NCI-H446 (cell line): ENCODE measurements at regions not wholly inside any gene's neighbourhood (a gene's known extent, or its start where the extent isn't known, plus 50 kb on each side); places are given as distances from the start of the nearest gene placed in this dataset.
"Not testable (repeated sequence)": the region's sequence is repeated elsewhere in the genome, so short reads cannot be mapped to it uniquely, and the experiment has no call there.

ENCODE experiments used
- DNase-seq, 2 experiments: peaks; one replicate each; lab custom pipeline; 2025; lab: John Stamatoyannopoulos, UW

- no peak for DNase-seq
Observed at GRCh38 chr6:95660544-95660943, 83.2 kb downstream of the MANEA start.

DNA sequence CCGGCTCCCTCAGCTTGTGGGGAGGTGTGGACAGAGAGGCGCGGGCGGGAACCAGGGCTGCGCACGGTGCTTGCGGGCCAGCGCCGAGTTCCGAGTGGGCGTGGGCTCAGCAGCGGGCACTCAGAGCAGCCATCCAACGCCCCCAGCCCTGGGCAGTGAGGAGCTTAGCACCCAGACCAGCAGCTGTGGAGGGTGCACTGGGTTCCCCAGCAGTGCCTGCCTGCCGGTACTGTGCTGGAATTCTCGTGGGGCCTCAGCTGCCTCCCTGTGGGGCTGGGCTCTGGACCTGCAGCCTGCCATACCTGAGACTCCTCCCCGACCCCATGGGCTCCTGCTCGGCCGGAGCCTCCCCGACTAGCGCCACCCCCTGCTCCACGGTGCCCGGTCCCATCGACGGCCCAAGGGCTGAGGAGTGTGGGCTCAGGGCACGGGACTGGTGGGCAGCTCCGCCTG lies 92.7 kb downstream of the MANEA start:
- DNase-seq = no peak

DNA sequence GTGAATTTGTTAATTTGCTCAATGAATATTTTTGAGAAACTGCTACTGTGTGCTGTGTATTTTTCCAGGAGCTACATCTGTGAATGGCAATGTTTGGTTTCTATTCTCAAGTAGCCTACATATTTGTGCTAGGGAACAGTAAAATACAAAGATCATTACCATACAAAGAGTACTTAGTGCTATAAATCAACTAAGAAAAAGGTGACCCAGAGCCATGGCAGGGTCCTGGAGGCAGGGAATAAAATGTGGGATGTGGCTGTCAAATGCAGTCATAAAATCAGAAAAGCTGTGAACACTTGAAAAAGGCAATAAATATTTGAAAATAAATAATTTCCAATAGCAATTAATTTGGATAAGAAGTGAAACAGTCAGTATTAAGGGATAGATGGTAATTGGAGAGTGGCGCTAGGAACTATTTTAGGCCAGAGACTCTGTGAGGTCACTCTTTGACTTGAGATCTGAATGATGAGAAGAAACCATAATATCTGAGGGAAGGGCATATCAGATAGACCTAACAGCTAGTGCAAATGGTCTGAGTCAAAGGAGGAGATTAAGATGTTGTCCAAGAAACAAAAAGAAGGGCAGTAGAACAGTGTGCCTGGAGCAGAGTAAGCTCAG lies 98.8 kb downstream of the MANEA start:
- DNase-seq = no peak

DNA sequence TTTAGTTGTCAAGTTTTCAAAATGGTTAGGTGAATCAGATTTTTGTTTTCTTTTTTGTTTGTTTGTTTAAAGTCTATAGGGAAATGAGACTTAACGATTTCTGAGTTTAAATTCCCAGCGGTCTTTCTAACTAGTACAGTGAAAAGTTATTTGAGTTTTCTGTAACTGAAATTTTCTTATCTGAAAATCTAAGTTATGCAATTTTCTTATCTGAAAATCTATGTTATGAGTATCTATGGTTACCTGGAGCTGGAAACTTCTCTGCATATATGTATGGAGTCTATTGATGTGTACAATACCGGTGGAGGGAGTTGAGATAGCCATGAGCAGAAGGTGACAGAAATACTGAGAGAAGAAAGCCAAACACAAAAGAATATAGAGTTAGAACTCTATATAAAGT lies 102.6 kb downstream of the MANEA start:
- DNase-seq = no peak

DNA sequence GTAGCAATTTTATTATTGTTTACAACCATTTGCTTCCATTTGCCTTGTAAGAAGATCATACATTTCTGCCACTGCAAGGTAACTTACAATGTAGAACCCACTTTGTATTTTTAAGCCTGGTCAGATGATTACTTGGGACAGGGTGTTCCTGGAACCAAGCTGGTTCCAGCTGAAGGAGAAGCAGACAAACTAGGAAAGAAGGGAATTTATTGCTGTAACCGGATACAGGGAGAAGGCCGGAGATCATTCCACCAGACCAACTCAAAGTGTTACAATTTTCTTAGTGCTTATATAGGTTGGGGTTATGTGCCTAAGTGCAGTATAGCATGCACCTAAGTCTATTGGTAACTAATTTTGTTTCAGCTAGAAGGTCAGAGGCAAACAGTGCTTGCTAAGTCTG lies 104.4 kb downstream of the MANEA start:
- no peak for DNase-seq

DNA sequence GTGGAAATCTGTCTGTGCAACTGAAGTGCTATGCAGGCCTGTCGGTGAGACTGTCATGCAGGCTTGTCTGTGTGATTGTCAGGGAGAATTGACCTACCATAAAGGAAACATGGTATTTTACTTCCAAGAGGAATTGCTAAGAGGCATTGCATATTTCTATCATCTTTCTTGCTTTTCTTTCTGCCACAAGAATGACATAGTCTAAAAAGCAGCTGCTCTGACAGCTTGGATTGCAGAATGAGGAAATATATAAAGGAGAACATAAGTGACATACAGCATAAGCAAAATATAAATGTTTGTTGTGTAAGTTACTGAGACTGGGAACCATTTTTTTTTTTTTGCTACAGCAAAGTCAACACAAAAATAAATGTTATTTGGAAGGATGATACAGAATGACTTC lies 105.1 kb downstream of the MANEA start:
- no peak for DNase-seq

DNA sequence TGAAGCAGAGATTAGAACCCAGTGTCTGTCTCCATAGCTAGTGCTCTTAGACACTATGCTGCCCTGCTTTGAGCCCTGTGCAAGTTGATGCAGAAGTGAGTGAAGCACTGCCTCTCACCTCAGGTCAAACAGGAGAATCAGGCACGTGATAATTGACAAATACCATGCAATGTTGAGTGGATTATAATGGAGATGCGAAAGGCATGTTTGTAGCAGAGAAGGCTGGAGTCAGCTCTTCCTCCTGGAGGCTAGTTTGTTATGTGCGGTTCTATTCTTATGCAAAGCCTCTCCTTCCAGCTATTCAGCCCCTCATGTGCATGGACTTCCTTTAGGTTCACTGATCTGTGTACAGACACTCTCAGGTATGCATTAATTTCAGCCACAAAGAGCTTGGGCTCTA lies 108.5 kb downstream of the MANEA start:
- no peak for DNase-seq

GRCh38 chr6:95686272-95686671 lies 108.9 kb downstream of the MANEA start:
- DNase-seq = no peak

GRCh38 chr6:95686895-95687294 lies 109.6 kb downstream of the MANEA start:
- peak; percentile 26 to 76 for DNase-seq

DNA sequence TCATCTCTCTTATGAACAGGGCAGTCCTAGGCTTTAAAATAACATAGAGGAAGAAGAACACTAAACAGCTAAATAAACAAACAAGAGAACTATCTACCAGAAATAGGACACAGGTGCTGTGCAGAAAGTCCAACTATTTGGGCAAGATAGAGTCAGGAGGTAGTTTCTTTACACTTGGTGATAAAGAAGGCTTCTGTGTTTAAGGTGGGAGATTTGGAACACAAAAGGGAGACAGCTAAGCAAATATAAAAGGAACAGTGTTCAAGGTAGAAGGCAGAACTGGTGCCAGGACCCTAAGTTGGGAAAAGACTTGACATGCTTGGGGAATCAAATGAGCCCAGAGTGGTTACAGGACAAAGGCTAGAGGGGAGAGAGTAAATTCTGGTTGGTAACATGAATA lies 110.5 kb downstream of the MANEA start:
- no peak for DNase-seq

DNA sequence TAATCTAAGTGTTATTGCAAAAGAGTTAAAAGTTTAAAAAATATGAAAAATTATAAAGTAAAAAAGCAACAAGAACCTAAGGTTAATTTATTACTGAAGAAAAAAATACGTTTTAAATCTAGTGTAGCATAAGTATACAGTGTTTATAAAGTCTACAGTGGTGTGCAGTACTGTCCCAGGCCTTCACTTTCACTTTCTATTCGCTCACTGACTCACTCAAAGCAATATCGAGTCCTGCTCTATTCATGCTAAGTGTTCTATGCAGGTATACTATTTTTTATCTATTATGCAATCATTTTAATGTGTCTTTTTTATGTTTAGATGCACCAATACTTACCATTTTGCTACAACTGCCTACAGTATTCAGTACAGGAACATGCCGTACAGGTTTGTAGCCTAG lies 113.0 kb downstream of the MANEA start:
- no peak for DNase-seq

GRCh38 chr6:95693108-95693507 lies 115.8 kb downstream of the MANEA start:
- DNase-seq = no peak

DNA sequence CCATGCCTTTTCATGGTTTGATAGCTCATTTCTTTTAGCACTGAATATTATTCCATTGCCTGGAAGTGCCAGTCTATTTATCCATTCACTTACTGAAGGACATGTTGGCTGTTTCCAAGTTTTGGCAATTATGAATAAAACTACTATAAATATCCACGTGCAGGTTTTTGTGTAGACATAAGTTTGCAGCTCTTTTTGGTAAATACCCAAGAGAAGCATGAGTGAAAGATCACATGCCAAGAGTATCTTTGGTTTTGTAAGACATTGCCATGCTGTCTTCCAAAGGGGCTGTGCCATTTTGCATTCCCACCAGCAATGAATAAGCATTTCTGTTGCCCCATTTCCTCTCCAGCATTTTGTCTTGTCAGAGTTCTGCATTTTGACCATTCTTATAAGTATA lies 120.9 kb downstream of the MANEA start:
- DNase-seq = peak; percentile 4 to 61

GRCh38 chr6:95723638-95724037 lies 146.3 kb downstream of the MANEA start:
- DNase-seq = no peak

- DNase-seq = no peak
Observed at GRCh38 chr6:95725344-95725743, 148.0 kb downstream of the MANEA start.

DNA sequence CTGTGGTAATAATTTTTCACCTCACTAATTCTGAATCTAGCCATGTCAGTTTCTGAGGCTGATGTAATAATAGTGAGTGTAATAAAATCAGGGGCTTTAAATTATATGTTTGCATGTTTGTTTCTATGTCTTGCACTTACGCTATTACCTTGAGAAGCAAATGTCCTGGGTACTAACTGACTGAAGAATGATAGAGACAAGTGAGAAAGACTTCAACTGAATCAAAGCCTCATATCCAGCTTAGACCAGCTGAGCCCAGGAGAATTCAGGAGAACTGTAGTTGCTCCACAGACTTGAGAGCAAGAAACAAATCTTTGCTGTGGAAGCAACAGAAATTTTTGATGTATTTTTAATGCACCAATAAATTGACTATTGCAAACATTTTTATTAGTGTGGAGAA lies 162.8 kb downstream of the MANEA start:
- no peak for DNase-seq

DNA sequence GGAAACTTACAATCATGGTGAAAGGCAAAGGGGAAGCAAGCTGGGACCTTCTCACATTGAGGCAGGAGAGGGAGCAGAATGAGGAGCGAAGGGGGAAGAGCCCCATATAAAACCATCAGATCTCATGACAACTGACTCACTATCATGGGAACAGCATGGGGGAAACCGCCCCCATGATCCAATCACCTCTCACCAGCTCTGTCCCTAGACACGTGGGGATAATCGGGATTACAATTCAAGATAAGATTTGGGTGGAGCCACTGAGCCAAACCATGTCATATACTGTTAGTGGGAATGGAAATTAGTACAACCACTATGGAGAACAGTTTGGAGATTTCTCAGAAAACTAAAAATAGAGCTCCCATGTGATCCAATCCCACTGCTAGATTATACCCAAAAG lies 163.7 kb downstream of the MANEA start:
- no peak for DNase-seq

GRCh38 chr6:95742767-95743289 lies 165.5 kb downstream of the MANEA start:
- DNase-seq = no peak

GRCh38 chr6:95743591-95743990 lies 166.3 kb downstream of the MANEA start:
- DNase-seq = no peak

- DNase-seq = not testable (repeated sequence)
Observed at GRCh38 chr6:95758236-95759069, 181.1 kb downstream of the MANEA start.

DNA sequence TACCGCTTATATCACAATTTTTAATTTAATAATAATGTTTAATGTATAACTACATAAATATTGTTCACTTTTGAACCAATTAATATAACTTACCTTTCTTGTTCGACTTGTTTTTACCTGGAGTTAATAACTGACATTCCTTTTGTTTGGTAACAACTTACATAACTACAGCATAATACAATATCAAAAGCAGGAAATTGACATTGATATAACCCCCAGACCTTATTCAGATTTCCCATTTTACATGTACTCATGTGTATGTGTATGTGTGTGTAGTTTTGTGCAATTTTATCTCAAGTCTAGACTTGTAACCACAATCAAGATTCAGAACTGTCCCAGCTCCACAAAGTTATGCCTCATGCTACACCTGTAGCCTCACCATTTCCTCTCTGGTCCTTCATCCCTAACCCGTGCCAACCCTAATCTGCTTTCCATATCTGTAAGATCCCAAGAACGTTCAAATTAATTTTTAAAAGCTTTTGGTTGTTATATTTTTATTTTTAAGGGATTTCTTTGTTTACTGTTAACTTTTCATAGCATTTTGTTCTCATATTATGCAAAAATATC lies 190.6 kb downstream of the MANEA start:
- no peak for DNase-seq

- DNase-seq = no peak
Observed at GRCh38 chr6:95768539-95768938, 191.2 kb downstream of the MANEA start.

DNA sequence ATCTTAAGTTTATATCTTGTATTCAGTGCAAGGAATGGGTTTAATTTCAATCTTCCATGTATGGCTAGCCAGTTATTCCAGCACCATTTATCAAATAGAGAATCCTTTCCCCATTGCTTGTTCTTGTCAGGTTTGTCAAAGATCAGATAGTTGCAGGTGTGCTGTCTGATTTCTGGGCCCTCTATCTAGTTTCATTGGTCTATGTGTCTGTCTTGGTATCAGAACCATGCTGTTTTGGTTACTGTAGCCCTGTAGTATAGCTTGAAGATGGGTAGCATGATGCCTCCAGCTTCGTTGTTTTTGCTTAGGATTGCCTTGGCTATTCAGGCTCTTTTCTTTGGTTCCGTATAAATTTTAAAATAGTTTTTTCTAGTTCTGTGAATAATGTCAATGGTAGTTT lies 200.0 kb downstream of the MANEA start:
- no peak for DNase-seq
